PC-9 (cell line): ENCODE measurements at regions not wholly inside any gene's neighbourhood (a gene's known extent, or its start where the extent isn't known, plus 50 kb on each side); places are given as distances from the start of the nearest gene placed in this dataset.

Experiments
- CTCF ChIP-seq: fragments of 200-600 bp; sonication (generic); conservative IDR thresholded peaks from 2 replicates; pipeline ENCODE4 v1.6.1; 2017; ENCODE audit warnings: mixed run types, antibody characterized with exemption, mild to moderate bottlenecking, moderate library complexity
- EZH2 ChIP-seq: fragments of 200-600 bp; sonication (generic); IDR thresholded peaks from 2 replicates; pipeline ENCODE4 v1.8.0; 2017; ENCODE audit warnings: antibody characterized with exemption, low read depth

- TF ChIP-seq CTCF = no peak
- no peak for TF ChIP-seq EZH2
These were observed 62.2 kb upstream of the GPM6A start for GRCh38 chr4:175874306-175874705.
